ENCODE measurements at regions not wholly inside any gene's neighbourhood (a gene's known extent, or its start where the extent isn't known, plus 50 kb on each side); places are given as distances from the start of the nearest gene placed in this dataset.

GRCh38 chr1:219692981-219693380 is 80.1 kb upstream of the ZC3H11B start:
- Histone ChIP-seq H3K4me1 (no peaks in the 10 kb centered on the region), H3K27me3 (no peaks in the 10 kb centered on the region), H3K9me3 (no peaks in the 10 kb centered on the region), H3K36me3 (no peaks in the 10 kb centered on the region), H3K27ac (no peak overlapping the region), H3K4me3 (no peak overlapping the region)
- no peak for DNase-seq (ENCODE audit: low spot score)
- TF ChIP-seq CTCF (IDR thresholded peaks at IDR 0.05) = no peak

GRCh38 chr1:219689774-219690173 is 76.9 kb upstream of the ZC3H11B start:
- H3K27me3 ChIP-seq = no peaks in the 10 kb centered on the region
- no peak overlapping the region for H3K4me3 ChIP-seq
- H3K9me3 ChIP-seq = no peaks in the 10 kb centered on the region
- H3K27ac ChIP-seq = no peak overlapping the region
- DNase-seq (ENCODE audit: low spot score) = no peak
- H3K36me3 ChIP-seq = no peaks in the 10 kb centered on the region
- TF ChIP-seq CTCF (IDR thresholded peaks at IDR 0.05) = no peak
- no peaks in the 10 kb centered on the region for H3K4me1 ChIP-seq

DNA sequence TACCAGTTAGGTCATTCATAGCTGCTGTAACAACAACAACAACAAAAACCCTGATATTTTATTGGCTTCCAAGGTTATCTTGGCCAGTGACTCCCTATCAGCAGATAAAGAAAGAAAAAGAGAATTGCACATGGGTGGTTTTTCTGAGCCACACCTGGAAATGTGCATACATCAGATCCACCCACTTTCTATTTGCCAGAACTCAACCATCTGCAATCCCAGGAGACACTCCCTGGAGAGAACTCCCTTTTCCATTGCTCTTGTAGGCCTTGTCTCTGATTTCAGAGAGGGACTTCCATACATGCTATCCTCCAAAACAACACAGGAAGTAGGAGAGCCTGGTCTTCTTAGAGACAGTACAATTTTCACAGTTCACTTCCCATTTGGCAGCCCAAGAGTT is 74.9 kb upstream of the ZC3H11B start:
- Histone ChIP-seq H3K27ac (no peak overlapping the region), H3K36me3 (no peaks in the 10 kb centered on the region), H3K4me3 (no peak overlapping the region), H3K9me3 (no peaks in the 10 kb centered on the region), H3K27me3 (no peaks in the 10 kb centered on the region), H3K4me1 (no peaks in the 10 kb centered on the region)
- DNase-seq (ENCODE audit: low spot score) = no peak
- no peak for TF ChIP-seq CTCF (IDR thresholded peaks at IDR 0.05)

DNA sequence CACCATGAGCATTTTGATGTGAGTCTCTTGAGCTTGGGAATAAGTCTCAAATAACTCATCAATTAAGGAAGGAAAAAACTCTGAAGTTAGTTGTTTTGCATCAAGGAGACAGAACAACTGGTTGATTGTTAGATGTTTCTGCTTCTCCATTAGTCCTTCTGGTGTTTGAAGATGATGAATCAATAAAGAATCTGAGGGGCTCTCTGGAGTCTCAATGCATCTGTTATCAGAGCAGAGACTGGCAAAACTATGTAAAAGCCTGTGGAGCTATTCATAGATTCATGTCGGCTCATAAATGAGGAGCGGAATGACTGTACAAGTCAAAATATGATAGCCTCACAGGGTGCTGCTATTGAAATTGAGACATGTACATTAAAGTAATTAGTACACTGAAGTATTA is 73.3 kb upstream of the ZC3H11B start:
- Histone ChIP-seq H3K4me1 (no peaks in the 10 kb centered on the region), H3K4me3 (no peak overlapping the region), H3K9me3 (no peaks in the 10 kb centered on the region), H3K27me3 (no peaks in the 10 kb centered on the region), H3K27ac (no peak overlapping the region), H3K36me3 (no peaks in the 10 kb centered on the region)
- TF ChIP-seq CTCF (IDR thresholded peaks at IDR 0.05) = no peak
- no peak for DNase-seq (ENCODE audit: low spot score)

DNA sequence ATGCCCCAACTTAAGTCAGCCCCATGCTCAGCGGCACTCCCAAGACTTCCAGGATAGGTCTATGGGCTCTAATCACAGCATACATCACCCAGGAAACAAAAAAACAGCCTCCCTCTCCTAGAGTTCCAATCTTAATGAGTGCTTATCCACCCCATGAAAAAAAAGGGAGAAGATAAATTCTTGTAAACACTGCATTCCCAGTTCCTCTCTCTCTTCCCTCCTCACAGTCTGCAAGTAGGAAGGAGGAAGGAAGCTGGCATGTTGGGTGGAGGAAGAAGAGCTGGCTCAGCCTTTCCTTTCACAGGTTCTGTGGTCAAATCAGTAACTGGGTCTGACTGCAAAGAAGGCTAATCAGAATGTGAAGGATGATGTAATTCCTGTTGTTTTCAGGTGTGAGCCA is 69.9 kb upstream of the ZC3H11B start:
- no peak overlapping the region for H3K27ac ChIP-seq
- H3K9me3 ChIP-seq = no peaks in the 10 kb centered on the region
- H3K27me3 ChIP-seq = no peaks in the 10 kb centered on the region
- DNase-seq (ENCODE audit: low spot score) = no peak
- no peak overlapping the region for H3K4me3 ChIP-seq
- TF ChIP-seq CTCF (IDR thresholded peaks at IDR 0.05) = no peak
- no peaks in the 10 kb centered on the region for H3K4me1 ChIP-seq
- no peaks in the 10 kb centered on the region for H3K36me3 ChIP-seq

- Histone ChIP-seq H3K4me1 (no peaks in the 10 kb centered on the region), H3K27me3 (no peaks in the 10 kb centered on the region), H3K9me3 (no peaks in the 10 kb centered on the region), H3K27ac (no peak overlapping the region), H3K4me3 (no peak overlapping the region), H3K36me3 (no peaks in the 10 kb centered on the region)
- no peak for DNase-seq (ENCODE audit: low spot score)
- no peak for TF ChIP-seq CTCF (IDR thresholded peaks at IDR 0.05)
These were observed 69.0 kb upstream of the ZC3H11B start for GRCh38 chr1:219681876-219682275.
